ENCODE measurements at regions not wholly inside any gene's neighbourhood (a gene's known extent, or its start where the extent isn't known, plus 50 kb on each side); places are given as distances from the start of the nearest gene placed in this dataset.

DNA sequence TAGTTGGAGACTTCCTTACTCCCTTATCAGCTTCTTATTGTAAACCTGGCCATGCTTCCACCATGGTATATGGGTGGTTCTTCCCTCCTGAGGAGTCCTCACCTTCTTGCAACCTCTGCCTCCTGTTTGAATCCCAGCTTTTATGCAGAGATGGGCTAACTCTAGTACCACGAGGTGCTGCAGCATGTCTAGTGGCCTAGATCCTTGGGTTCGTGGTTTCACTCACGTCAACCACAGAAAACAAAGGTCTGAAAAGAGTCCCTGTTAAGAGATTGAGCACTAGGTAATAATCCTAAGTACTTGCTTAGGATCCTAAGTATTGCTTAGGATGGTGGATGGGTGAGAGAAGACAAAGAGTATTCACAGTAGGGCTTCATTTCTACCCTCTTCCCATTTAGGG lies 133.7 kb downstream of the FCRL5 start:
- H2AFZ ChIP-seq = no peak overlapping the region
- peaks cover 4% of the 10 kb centered on the region for H3K27me3 Mint-ChIP-seq (ENCODE audit: insufficient read depth, low read depth, poor library complexity)
- H3K4me1 ChIP-seq (ENCODE audit: insufficient read depth) = no peaks in the 10 kb centered on the region
- H3K27me3 ChIP-seq (ENCODE audit: insufficient read depth) = no peaks in the 10 kb centered on the region
- H3K9me3 Mint-ChIP-seq = no peaks in the 10 kb centered on the region
- H3K27ac Mint-ChIP-seq = no peak overlapping the region
- H3K4me3 Mint-ChIP-seq = no peak overlapping the region
- no peaks in the 10 kb centered on the region for H4K20me1 ChIP-seq (replicated peaks; ENCODE audit: insufficient read depth)
- no peaks in the 10 kb centered on the region; the same call in 2 of the 3 replicates for H3K4me1 Mint-ChIP-seq
- H3K79me2 ChIP-seq (replicated peaks; ENCODE audit: insufficient read depth) = no peaks in the 10 kb centered on the region
- no peaks in the 10 kb centered on the region for H3K36me3 ChIP-seq (ENCODE audit: insufficient read depth)
- H3K9me2 ChIP-seq (ENCODE audit: insufficient read depth) = peaks cover 8% of the 10 kb centered on the region
- H3K4me3 ChIP-seq = no peak overlapping the region
- TF ChIP-seq, protein P1, sequence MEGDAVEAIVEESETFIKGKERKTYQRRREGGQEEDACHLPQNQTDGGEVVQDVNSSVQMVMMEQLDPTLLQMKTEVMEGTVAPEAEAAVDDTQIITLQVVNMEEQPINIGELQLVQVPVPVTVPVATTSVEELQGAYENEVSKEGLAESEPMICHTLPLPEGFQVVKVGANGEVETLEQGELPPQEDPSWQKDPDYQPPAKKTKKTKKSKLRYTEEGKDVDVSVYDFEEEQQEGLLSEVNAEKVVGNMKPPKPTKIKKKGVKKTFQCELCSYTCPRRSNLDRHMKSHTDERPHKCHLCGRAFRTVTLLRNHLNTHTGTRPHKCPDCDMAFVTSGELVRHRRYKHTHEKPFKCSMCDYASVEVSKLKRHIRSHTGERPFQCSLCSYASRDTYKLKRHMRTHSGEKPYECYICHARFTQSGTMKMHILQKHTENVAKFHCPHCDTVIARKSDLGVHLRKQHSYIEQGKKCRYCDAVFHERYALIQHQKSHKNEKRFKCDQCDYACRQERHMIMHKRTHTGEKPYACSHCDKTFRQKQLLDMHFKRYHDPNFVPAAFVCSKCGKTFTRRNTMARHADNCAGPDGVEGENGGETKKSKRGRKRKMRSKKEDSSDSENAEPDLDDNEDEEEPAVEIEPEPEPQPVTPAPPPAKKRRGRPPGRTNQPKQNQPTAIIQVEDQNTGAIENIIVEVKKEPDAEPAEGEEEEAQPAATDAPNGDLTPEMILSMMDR (conservative IDR thresholded peaks at IDR 0.05; ENCODE audit: low read depth in 2 of 2) = no peak
- TF ChIP-seq EZH2phosphoT487 (IDR thresholded peaks at IDR 0.05; ENCODE audit: unreplicated experiment) (no peak), ZNF114 (CRISPR knock-in tag; IDR thresholded peaks at IDR 0.05) (no peak), NANOG (IDR thresholded peaks at IDR 0.05; ENCODE audit: borderline replicate concordance) (no peak)
- TF ChIP-seq, protein P2, sequence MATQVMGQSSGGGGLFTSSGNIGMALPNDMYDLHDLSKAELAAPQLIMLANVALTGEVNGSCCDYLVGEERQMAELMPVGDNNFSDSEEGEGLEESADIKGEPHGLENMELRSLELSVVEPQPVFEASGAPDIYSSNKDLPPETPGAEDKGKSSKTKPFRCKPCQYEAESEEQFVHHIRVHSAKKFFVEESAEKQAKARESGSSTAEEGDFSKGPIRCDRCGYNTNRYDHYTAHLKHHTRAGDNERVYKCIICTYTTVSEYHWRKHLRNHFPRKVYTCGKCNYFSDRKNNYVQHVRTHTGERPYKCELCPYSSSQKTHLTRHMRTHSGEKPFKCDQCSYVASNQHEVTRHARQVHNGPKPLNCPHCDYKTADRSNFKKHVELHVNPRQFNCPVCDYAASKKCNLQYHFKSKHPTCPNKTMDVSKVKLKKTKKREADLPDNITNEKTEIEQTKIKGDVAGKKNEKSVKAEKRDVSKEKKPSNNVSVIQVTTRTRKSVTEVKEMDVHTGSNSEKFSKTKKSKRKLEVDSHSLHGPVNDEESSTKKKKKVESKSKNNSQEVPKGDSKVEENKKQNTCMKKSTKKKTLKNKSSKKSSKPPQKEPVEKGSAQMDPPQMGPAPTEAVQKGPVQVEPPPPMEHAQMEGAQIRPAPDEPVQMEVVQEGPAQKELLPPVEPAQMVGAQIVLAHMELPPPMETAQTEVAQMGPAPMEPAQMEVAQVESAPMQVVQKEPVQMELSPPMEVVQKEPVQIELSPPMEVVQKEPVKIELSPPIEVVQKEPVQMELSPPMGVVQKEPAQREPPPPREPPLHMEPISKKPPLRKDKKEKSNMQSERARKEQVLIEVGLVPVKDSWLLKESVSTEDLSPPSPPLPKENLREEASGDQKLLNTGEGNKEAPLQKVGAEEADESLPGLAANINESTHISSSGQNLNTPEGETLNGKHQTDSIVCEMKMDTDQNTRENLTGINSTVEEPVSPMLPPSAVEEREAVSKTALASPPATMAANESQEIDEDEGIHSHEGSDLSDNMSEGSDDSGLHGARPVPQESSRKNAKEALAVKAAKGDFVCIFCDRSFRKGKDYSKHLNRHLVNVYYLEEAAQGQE (IDR thresholded peaks at IDR 0.05; ENCODE audit: unreplicated experiment) = no peak
- ATAC-seq (no peak), DNase-seq (ENCODE audit: low spot score) (no peak)
- H3F3A ChIP-seq (replicated peaks; ENCODE audit: low read depth) = no peaks in the 10 kb centered on the region
- no peaks in the 10 kb centered on the region for H3K36me3 Mint-ChIP-seq (ENCODE audit: low read depth)
- no peak overlapping the region for H3K27ac ChIP-seq (ENCODE audit: low read depth)
- H3K4me2 ChIP-seq = no peak overlapping the region

DNA sequence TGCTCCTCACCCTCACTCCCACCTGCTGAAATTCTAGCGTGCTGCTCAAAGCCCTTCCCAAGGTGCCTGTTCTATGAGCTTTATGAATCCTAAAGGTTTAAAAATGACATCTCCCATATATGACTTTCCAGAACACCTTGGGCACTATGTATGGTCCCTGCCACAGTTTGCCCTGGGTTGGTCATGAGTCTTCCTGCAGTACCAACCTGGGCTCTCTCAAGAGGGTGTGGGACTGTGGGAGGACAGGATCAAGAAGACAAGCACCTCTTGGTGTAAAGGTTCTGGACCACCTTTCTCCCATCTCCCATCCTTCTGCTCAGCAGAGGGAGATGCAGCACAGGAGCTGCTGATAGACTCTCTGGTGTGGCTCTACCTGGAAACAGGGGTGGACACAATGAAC lies 134.1 kb downstream of the FCRL5 start:
- no peaks in the 10 kb centered on the region; the same call in 2 of the 3 replicates for H3K4me1 Mint-ChIP-seq
- H3K27ac Mint-ChIP-seq = no peak overlapping the region
- peaks cover 8% of the 10 kb centered on the region for H3K9me2 ChIP-seq (ENCODE audit: insufficient read depth)
- no peak overlapping the region for H3K4me3 Mint-ChIP-seq
- TF ChIP-seq ZNF331 (CRISPR knock-in tag; IDR thresholded peaks at IDR 0.05; ENCODE audit: low read depth) (no peak), ZNF114 (CRISPR knock-in tag; IDR thresholded peaks at IDR 0.05) (no peak)
- H3K27ac ChIP-seq (ENCODE audit: low read depth) = no peak overlapping the region
- no peaks in the 10 kb centered on the region for H3K4me1 ChIP-seq (ENCODE audit: insufficient read depth)
- H3K36me3 Mint-ChIP-seq (ENCODE audit: low read depth) = no peaks in the 10 kb centered on the region
- DNase-seq (ENCODE audit: low spot score) (no peak), ATAC-seq (no peak)
- no peak overlapping the region for H3K4me3 ChIP-seq
- peaks cover 4% of the 10 kb centered on the region for H3K27me3 Mint-ChIP-seq (ENCODE audit: insufficient read depth, low read depth, poor library complexity)
- H3F3A ChIP-seq (replicated peaks; ENCODE audit: low read depth) = no peaks in the 10 kb centered on the region
- H3K9me3 Mint-ChIP-seq = no peaks in the 10 kb centered on the region
- H2AFZ ChIP-seq = no peak overlapping the region
- H3K27me3 ChIP-seq (ENCODE audit: insufficient read depth) = no peaks in the 10 kb centered on the region
- H3K36me3 ChIP-seq (ENCODE audit: insufficient read depth) = no peaks in the 10 kb centered on the region
- no peaks in the 10 kb centered on the region for H4K20me1 ChIP-seq (replicated peaks; ENCODE audit: insufficient read depth)
- no peaks in the 10 kb centered on the region for H3K79me2 ChIP-seq (replicated peaks; ENCODE audit: insufficient read depth)
- no peak overlapping the region for H3K4me2 ChIP-seq
